Neural progenitor cell (in vitro differentiated cells): ENCODE measurements at regions not wholly inside any gene's neighbourhood (a gene's known extent, or its start where the extent isn't known, plus 50 kb on each side); places are given as distances from the start of the nearest gene placed in this dataset.

Experiments used
- CTCF ChIP-seq: fragments of 200-600 bp; sonication (generic); IDR thresholded peaks from 2 replicates; pipeline ENCODE4 v1.5.1; 2017; ENCODE audit warnings: antibody characterized with exemption, mild to moderate bottlenecking
- EZH2 ChIP-seq: fragments of 200-600 bp; sonication (generic); IDR thresholded peaks from 2 replicates; pipeline ENCODE4 v1.6.1; 2017; ENCODE audit warnings: antibody characterized with exemption, mild to moderate bottlenecking, moderate library complexity
- EZH2phosphoT487 ChIP-seq: fragments of 200-600 bp; sonication (generic); IDR thresholded peaks from 2 replicates; pipeline ENCODE4 v1.6.1; 2017; ENCODE audit warnings: antibody characterized with exemption

- TF ChIP-seq CTCF (no peak), EZH2 (no peak), EZH2phosphoT487 (no peak)
These were observed 188.3 kb upstream of the ZRANB2 start for GRCh38 chr1:71269179-71269578.
